Thyroid gland (tissue), 4 donors: ENCODE measurements at regions not wholly inside any gene's neighbourhood (a gene's known extent, or its start where the extent isn't known, plus 50 kb on each side); places are given as distances from the start of the nearest gene placed in this dataset.

Experiments
- CTCF ChIP-seq, 6 experiments: fragments of 200-600 bp in 3 of 6; fragments of 450-650 bp in 3 of 6; sonication (generic) in 3 of 6; IDR thresholded peaks; one replicate each; pipeline ENCODE4 v1.5.1; 2016 to 2019; ENCODE audit warnings: antibody characterized with exemption in 6 of 6, mild to moderate bottlenecking in 2 of 6, inconsistent platforms in 1 of 6, moderate library complexity in 1 of 6
- POLR2A ChIP-seq, 2 donors: fragments of 450-650 bp; IDR thresholded peaks; one replicate each; pipeline ENCODE4 v1.6.1; 2017; ENCODE audit warnings: antibody characterized with exemption in 2 of 2, mild to moderate bottlenecking in 2 of 2, moderate library complexity in 1 of 2

GRCh38 chr2:217707131-217707611 lies 295.6 kb downstream of the TNS1 start:
- TF ChIP-seq CTCF (IDR thresholded peaks at IDR 0.05) (no peak), POLR2A (IDR thresholded peaks at IDR 0.05) (no peak)
